Activated B cell treated with CpG ODN at 0.5 μM for 24 hours (primary cell): ENCODE measurements at regions not wholly inside any gene's neighbourhood (a gene's known extent, or its start where the extent isn't known, plus 50 kb on each side); places are given as distances from the start of the nearest gene placed in this dataset.

Experiments
- ATAC-seq: fragments of 200-7000 bp; cut with Tn5 transposase; one replicate; pipeline ENCODE4 v1.10.0; 2021; ENCODE audit warnings: low read depth, mild to moderate bottlenecking, moderate library complexity
- CTCF ChIA-PET: fragments of 350-600 bp; sonication (Branson Sonifier 250); formaldehyde crosslinking; loops from one replicate; lab custom pipeline; 2021; ENCODE audit warnings: antibody characterized with exemption; lab: Charles Lee
- POLR2A ChIA-PET: fragments of 350-600 bp; sonication (Branson Sonifier 250); formaldehyde crosslinking; loops from one replicate; lab custom pipeline; 2021; ENCODE audit warnings: antibody characterized with exemption; lab: Charles Lee
- DNase-seq: peaks from one replicate; pipeline ENCODE4 v3.0.0; 2022
- H3K27ac Mint-ChIP-seq: one replicate; pipeline ENCODE4 v1.8.0; 2020; ENCODE audit warnings: mixed read lengths
- H3K27me3 Mint-ChIP-seq: one replicate; pipeline ENCODE4 v1.8.0; 2021; ENCODE audit warnings: mixed read lengths
- H3K36me3 Mint-ChIP-seq: one replicate; pipeline ENCODE4 v1.8.0; 2021; ENCODE audit warnings: low read depth, mixed read lengths
- H3K4me1 Mint-ChIP-seq: one replicate; pipeline ENCODE4 v1.8.0; 2021; ENCODE audit warnings: mixed read lengths
- H3K4me3 Mint-ChIP-seq: one replicate; pipeline ENCODE4 v1.8.0; 2020; ENCODE audit warnings: mild to moderate bottlenecking, mixed read lengths
- H3K9me3 Mint-ChIP-seq: one replicate; pipeline ENCODE4 v1.8.0; 2020; ENCODE audit warnings: mixed read lengths
- intact Hi-C: fragments of 100-400 bp; cut with micrococcal nuclease; formaldehyde crosslinking; loops from one replicate; pipeline ENCODE4 v1.15.1; 2024
- TF ChIP-seq, protein P1 (sequence below): fragments of 200-600 bp; IDR thresholded peaks from one replicate; pipeline ENCODE4 v1.8.0; 2022; ENCODE audit warnings: antibody characterized with exemption, mild to moderate bottlenecking

DNA sequence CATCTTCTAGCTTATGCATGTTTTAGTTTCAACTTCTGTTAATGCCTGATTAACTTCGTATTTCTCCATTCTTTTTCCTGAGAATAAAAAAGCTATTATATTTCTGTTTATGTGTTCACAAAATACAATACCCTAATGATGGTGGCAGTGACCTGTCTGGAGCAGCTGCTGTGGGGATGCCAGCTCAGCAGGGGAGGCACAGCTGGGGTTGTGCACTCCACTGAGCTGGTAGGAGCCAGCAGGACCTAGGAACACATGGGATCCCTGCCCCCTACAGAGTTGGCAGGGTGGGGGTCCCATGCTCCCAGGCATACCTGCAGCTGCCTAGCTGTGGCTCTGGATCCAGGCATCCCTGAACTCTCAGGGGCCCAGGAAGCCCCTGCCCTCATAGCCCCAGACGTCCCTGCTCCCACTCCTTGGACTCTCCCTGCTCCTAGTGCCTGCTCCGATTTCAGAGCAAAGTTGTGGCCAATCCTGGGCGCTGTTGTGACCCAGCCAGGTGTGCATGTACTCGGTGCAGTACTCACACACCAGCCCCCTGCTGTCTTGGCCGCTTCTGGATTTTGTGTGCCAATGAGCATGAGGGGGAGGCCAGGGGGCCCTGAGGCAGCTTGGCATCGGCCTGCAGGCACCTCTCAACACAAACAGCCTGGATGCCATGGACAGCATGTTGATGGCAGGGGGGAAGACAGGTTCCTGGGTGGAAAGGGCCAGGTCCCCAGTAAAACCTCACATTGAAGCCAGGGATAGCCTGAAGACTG is 546.0 kb downstream of the ZNF804A start:
- H3K27ac Mint-ChIP-seq: no peak overlapping the region
- H3K9me3 Mint-ChIP-seq: peaks cover 4% of the 10 kb centered on the region
- TF ChIP-seq, protein P1, sequence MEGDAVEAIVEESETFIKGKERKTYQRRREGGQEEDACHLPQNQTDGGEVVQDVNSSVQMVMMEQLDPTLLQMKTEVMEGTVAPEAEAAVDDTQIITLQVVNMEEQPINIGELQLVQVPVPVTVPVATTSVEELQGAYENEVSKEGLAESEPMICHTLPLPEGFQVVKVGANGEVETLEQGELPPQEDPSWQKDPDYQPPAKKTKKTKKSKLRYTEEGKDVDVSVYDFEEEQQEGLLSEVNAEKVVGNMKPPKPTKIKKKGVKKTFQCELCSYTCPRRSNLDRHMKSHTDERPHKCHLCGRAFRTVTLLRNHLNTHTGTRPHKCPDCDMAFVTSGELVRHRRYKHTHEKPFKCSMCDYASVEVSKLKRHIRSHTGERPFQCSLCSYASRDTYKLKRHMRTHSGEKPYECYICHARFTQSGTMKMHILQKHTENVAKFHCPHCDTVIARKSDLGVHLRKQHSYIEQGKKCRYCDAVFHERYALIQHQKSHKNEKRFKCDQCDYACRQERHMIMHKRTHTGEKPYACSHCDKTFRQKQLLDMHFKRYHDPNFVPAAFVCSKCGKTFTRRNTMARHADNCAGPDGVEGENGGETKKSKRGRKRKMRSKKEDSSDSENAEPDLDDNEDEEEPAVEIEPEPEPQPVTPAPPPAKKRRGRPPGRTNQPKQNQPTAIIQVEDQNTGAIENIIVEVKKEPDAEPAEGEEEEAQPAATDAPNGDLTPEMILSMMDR: no peak
- CTCF ChIA-PET: no interaction called here
- DNase-seq (no peak), ATAC-seq (no peak)
- no peaks in the 10 kb centered on the region for H3K4me1 Mint-ChIP-seq
- no peak overlapping the region for H3K4me3 Mint-ChIP-seq
- no peaks in the 10 kb centered on the region for H3K27me3 Mint-ChIP-seq
- intact Hi-C loops: no loop called here
- H3K36me3 Mint-ChIP-seq: no peaks in the 10 kb centered on the region
- POLR2A ChIA-PET: no interaction called here

DNA sequence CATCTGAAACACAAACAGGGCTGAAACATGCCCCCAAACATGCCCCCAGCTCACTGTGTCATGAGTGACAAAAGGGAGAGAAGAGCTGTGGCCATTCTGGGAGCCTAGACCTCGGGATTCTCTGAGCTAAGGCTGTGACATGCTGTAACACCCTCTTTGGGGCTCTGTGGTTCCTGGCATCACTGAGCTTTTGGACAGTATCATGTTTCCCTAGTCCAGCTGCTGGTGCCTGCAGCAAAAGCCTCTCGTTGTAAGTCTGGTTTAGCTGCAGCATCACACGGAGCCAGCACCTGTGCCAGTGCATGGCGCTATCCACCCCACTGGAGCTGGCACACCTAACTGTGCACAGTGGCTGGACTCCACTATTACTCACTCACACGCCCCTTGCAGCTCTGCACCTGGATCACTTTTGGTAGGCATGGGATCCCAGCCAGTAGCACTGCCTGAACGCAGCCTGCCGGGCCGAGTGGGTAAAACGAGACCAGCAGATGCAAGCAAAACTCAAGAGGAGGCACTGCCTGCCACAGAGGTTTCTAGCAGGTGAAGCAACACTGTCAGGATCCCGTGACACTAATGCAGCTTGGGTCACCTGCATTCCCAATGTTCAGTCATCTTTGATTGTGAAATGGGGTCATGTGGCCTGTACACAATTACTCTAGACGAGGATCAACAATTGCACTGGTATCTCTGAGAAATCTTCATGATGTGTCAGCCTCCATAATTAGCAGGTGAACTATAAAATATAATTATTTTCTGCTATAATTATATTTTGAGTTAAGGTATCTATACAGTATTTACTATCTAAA is 547.2 kb downstream of the ZNF804A start:
- Mint-ChIP-seq H3K4me1 (no peaks in the 10 kb centered on the region), H3K4me3 (no peak overlapping the region), H3K27me3 (no peaks in the 10 kb centered on the region), H3K36me3 (no peaks in the 10 kb centered on the region), H3K9me3 (peaks cover 2% of the 10 kb centered on the region), H3K27ac (no peak overlapping the region)
- CTCF ChIA-PET: no interaction called here
- ATAC-seq: no peak
- POLR2A ChIA-PET: no interaction called here
- TF ChIP-seq, protein P1: no peak
- DNase-seq: no peak
- intact Hi-C loops: no loop called here

DNA sequence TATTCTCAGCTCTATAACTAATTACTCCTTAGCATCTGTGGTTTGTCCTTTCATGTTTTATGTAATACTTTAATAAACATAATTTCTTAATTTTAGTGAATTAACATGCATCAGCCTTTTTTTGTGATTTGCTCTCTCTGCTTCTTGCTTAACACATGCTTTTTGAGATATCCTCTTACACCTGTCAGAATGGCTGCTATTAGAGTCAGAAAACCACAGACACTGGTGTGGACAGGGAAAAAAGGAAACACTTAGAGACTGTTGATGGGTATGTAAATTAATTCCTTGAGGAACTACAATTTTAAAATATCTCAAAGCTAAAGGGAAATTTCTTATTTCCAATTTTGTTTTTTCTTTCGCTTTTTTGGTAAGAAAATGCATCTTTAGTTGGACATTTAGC is 549.0 kb downstream of the ZNF804A start:
- CTCF ChIA-PET: no interaction called here
- ATAC-seq (no peak), DNase-seq (no peak)
- TF ChIP-seq, protein P1: no peak
- Mint-ChIP-seq H3K36me3 (no peaks in the 10 kb centered on the region), H3K4me1 (no peaks in the 10 kb centered on the region), H3K27me3 (no peaks in the 10 kb centered on the region), H3K9me3 (no peaks in the 10 kb centered on the region), H3K27ac (no peak overlapping the region), H3K4me3 (no peak overlapping the region)
- POLR2A ChIA-PET: no interaction called here
- intact Hi-C loops: no loop called here

DNA sequence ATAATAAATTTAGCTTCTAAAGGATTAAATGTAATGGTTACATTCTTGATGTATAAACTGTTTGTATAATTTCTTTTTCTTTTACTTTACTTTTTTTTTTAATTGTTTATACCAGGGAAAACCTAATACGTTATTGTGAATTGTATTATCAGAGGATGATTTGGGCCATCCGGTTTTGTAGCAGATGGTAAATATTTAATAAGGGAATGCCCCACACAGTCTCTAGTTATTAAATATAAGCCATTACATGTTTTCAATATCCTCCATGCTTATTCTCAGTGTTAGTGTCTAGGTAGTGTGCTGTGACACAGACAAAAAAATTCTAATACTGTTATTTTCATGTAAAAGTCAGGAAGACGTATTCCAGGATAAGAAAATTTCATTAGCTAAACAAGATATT is 553.9 kb downstream of the ZNF804A start:
- TF ChIP-seq, protein P1: no peak
- Mint-ChIP-seq H3K4me1 (no peaks in the 10 kb centered on the region), H3K27me3 (no peaks in the 10 kb centered on the region), H3K36me3 (no peaks in the 10 kb centered on the region), H3K27ac (no peak overlapping the region), H3K4me3 (no peak overlapping the region), H3K9me3 (no peaks in the 10 kb centered on the region)
- ChIA-PET POLR2A (no interaction called here), CTCF (no interaction called here)
- ATAC-seq: no peak
- no peak for DNase-seq
- intact Hi-C loops: no loop called here

DNA sequence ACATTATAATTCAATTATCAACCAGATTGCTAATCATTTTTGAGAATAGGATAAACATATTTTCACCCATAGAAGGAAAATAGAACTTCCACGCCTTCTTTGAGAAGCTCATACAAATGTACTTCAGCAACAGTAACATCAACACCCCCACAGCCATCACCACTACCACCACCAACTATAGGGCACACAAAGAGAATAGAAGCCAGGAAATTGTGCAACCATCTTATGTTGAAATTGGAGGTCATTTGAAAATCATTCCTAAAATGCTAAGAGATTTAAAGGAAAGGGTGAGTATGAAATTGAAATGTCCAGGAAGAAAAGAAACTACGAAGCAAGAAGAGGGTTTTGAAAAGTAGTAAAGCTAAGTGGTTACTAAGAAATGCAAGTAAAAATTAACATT is 563.4 kb downstream of the ZNF804A start:
- Mint-ChIP-seq H3K9me3 (no peaks in the 10 kb centered on the region), H3K4me1 (no peaks in the 10 kb centered on the region), H3K27ac (no peak overlapping the region), H3K36me3 (no peaks in the 10 kb centered on the region), H3K4me3 (no peak overlapping the region), H3K27me3 (no peaks in the 10 kb centered on the region)
- no peak for DNase-seq
- intact Hi-C loops: no loop called here
- POLR2A ChIA-PET: no interaction called here
- TF ChIP-seq, protein P1: no peak
- CTCF ChIA-PET: no interaction called here
- ATAC-seq: no peak
